HG02973 (cell line): ENCODE measurements at regions not wholly inside any gene's neighbourhood (a gene's known extent, or its start where the extent isn't known, plus 50 kb on each side); places are given as distances from the start of the nearest gene placed in this dataset.
"Not testable (repeated sequence)": the region's sequence is repeated elsewhere in the genome, so short reads cannot be mapped to it uniquely, and the experiment has no call there.

ENCODE experiments used
- ATAC-seq: cut with Tn5 transposase; IDR thresholded peaks from one replicate; pipeline ENCODE4 v1.9.1; 2021; ENCODE audit warnings: moderate library complexity; ENCODE audit not compliant: unreplicated experiment

GRCh38 chr14:89743828-89744227, 210.7 kb downstream of the EFCAB11 start:
- no peak for ATAC-seq

DNA sequence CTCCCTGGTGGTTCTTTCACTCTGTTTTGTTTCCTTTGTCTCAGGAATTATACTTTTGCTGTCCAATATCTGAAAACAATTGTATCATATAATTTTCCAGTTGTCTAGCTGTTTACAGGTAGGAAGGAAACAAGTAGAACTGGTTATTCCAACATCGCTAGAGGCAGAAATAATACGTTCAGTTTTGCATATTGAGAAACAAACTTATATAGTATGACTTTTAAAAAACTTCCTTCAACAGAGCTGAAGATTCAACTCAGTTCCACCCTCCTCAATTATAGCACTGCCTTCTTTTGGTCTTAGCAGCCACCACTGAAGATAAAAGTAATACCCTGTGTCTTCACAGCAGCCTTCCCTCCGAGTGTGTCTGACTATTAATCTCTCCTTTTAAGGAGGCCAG, 214.3 kb downstream of the EFCAB11 start:
- ATAC-seq = no peak

DNA sequence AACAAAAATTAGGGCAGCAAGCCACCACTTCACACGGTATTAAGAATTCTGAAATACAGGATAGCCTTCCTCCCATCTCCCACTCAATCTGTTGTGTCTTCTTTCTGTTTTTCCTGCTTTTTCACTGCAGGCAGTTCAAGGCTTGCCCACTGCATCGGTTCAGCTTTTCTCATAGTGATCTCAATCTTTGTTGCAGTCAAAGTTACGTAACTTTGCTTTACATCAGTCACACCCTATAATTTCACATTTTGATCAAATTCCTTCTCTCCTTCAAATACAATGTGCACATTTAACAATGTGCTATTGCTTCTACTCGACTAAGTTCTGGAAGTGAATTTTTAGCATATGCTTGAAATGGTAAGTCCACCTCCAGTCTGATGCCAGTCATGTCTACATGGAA, 217.6 kb downstream of the EFCAB11 start:
- ATAC-seq = no peak

GRCh38 chr14:89731396-89731933, 223.1 kb downstream of the EFCAB11 start:
- ATAC-seq = no peak

DNA sequence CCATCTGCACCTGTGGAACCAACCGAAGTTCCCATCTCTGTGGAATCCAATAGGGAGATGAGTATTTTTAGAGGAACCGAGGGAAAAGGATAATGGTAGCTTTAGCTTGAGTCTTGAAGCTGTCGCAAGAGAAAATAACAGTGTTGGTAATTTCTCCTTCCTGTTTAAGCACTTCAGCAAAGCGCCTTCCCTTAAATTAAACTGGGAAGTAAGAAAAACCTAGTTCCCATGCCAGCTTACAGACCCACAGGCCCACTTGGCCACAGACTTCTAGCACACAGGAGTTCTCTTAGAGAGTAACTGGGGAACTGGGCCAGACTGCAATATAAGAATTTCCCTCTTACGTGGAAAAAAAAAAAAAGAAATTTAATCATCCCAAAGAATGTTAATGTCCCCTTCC, 223.8 kb downstream of the EFCAB11 start:
- no peak for ATAC-seq

GRCh38 chr14:89728964-89729363, 225.6 kb downstream of the EFCAB11 start:
- ATAC-seq = no peak

DNA sequence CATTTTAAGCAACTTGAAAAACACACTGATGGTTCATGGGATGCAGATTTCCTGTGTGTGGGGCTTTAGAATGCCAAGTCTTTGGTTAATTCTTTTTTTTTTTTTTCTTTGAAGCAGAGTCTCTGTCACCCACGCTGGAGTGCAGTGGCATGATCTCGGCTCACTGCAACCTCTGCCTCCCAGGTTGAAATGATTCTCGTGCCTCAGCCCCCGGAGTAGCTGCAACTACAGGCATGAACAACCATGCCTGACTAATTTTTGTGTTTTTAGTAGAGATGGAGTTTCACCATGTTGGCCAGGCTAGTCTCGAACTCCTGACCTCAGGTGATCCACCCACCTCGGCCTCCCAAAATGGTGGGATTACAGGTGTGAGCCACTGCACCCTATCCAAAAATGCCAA, 228.3 kb downstream of the EFCAB11 start:
- not testable (repeated sequence) for ATAC-seq

- ATAC-seq = no peak
These were observed 229.9 kb downstream of the EFCAB11 start for GRCh38 chr14:89724628-89724960.

- ATAC-seq = no peak
These were observed 230.5 kb downstream of the EFCAB11 start for GRCh38 chr14:89723930-89724627.

DNA sequence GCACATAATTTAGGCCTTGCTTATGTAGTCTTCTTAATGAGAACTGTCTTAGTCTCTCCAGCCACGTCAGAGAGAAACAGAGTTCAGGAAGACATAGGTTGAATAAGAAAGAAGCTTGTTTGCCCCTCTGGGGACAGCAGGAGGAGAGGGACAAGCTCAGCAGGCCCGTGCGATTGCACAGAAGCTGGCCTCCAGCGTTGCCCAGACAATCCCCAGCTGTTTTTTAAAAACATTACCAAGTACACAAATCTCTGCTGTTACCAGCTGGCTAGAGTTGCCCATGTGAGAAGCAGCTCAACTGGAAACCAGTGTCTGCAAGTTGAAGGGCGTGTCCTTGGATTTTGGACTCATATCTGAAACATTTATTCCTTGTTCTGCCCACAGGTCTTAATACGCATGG, 232.6 kb downstream of the EFCAB11 start:
- ATAC-seq = no peak

- peak; percentile 56 for ATAC-seq
These were observed 233.5 kb downstream of the EFCAB11 start for GRCh38 chr14:89720741-89721729.

DNA sequence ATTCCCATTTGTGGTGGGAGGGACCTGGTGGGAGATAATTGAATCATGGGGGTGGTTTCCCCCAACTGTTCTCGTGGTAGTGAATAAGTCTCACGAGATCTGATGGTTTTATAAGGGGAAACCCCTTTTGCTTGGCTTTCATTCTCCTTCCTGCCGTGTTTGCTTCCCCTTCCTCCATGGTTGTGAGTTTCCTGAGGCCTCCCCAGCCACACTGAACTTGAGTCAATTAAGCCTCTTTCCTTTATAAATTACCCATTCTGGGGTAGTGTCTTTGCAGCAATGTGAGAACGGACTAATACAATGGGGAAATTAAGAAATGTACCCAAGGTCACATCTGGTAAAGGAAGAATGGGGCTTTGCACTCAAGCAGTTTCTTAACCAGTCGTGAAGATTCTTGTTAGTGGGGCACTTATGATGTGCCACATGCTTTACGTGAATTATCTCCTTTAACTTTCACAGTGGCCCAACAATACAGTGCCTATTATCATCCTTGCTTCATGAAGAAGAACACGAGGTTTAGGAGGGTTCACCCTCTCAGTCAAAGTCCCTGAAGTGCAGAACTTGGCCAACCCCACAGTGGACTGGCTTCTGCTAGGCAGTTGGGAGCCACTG, 234.3 kb downstream of the EFCAB11 start:
- no peak for ATAC-seq

DNA sequence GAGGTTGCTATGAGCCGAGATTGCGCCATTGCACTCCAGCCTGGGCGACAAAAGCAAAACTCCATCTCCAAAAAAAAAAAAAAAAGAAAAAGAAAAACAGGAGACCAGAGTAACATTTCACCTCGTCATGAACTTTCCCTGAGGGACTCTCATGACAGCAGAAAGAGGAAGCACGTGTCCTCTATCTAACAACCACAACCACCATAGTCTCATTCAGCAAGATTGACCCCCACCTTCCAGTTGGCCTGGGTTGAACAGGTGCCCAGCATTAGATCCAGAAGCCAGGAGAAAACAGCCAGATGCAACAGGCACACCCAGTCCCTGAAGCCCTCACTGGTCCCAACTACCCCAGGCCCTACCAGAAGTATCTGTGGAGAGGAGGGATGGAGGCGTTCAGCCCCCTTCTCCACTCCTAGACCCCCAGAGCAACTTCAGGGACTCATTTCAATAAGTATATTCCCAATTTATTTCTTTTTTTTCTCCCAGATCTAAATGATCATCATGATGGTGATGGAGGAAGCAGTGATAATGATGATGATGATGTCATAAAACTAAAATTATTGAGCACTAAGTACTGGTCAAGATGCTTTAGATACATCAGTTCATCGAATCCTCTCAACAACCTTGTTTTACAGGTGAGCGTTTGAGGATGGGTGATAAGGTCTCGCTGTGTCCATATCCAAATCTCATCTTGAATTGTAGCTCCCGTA, 235.0 kb downstream of the EFCAB11 start:
- ATAC-seq = no peak

- no peak for ATAC-seq
These were observed 245.4 kb downstream of the EFCAB11 start for GRCh38 chr14:89708982-89709625.

GRCh38 chr14:89707086-89707485, 247.4 kb downstream of the EFCAB11 start:
- no peak for ATAC-seq

DNA sequence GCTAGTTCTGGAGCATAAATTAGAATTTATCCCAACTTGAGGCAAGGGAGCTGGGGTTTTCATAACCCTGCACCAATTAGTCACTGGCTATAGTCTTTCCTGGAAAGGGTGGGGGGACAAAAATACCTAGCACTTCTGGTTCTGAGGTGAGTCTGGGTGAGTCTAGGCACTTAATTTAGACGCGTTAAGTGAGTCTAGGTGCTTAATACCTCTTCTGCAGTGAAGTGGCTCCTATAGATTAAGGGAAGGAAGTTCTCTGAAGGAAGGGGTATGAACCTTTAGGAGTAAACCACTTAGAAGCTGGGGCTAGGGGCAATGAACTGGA, 251.7 kb downstream of the EFCAB11 start:
- ATAC-seq = no peak

DNA sequence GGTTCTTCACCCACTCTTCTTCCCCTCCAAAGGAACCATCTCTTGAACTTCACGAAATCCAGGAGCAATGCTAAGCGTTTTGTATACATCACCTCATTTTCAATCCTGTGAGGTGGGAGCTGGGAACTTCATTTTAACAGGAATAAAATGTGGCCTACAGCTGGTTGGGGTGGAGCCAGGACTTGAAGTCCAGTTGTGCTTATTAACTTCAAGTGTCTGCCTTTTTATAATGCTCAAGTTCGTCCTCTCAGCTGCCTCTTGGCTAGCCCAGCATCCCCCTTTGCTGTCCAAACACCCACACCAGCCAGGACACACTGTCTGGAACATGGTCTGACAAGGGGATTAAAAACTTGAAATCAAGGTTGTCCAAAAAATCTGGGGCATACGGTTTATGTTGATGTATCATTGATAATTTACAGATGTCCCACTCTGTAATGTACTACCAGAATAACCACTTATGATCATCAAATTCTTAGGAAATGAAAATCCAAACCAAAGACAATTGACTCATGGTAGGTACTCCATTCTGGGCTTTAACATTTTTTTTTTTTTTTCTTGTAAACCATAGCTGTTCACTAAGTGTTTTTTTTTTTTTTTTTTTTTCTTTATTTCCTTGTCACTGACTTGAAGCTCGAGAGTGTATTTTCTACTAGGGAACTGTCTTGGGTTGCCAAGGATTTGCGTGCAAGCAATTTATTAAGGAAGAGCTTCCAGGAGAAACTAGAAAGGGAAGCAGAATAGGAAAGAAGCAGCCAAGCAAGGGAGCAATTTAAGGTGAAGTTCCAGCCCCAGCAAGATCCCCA, 252.3 kb downstream of the EFCAB11 start:
- no peak for ATAC-seq

GRCh38 chr14:89701211-89702043, 253.1 kb downstream of the EFCAB11 start:
- peak; percentile 87 for ATAC-seq

DNA sequence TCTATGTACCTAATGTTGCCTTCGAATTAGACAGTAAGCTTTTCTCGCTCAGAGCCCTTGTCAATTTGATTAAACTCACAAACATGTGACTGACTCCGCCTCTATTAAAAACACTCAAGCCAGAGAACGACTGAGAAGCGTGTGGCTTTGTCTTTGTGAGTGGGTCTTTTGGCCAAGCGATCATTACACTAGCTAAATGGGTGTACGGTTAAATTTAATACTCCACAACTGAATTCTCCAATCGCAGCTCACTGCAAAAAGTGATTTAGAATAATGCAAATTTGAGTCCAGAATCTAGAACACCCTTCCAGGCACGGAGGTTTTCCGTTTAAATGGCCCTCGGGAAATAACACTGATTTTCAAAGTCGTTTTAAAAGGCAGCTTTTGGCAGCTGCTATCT, 253.7 kb downstream of the EFCAB11 start:
- ATAC-seq = no peak
